Liver (tissue), 3 donors: ENCODE measurements at regions not wholly inside any gene's neighbourhood (a gene's known extent, or its start where the extent isn't known, plus 50 kb on each side); places are given as distances from the start of the nearest gene placed in this dataset.

ENCODE experiments used
- ATF3 ChIP-seq: IDR thresholded peaks from 2 replicates; pipeline ENCODE4 v1.6.1; 2016; ENCODE audit warnings: antibody characterized with exemption
- CTCF ChIP-seq: fragments of 150-350 bp; IDR thresholded peaks from 2 replicates; pipeline ENCODE4 v1.5.1; 2017; ENCODE audit warnings: improper control_type of control experiment, low read depth, low read length; ENCODE audit not compliant: missing input control
- FOXA1 ChIP-seq: IDR thresholded peaks from 2 replicates; pipeline ENCODE4 v1.6.1; 2016; ENCODE audit warnings: antibody characterized with exemption
- GABPA ChIP-seq, 2 donors: IDR thresholded peaks in 1 of 2; conservative IDR thresholded peaks in 1 of 2; 2 replicates each; pipeline ENCODE4 v1.6.1; 2016; ENCODE audit warnings: antibody characterized with exemption in 2 of 2, mild to moderate bottlenecking in 1 of 2, moderate library complexity in 1 of 2
- JUND ChIP-seq, 2 donors: IDR thresholded peaks; 2 replicates each; pipeline ENCODE4 v1.6.1; 2016; ENCODE audit warnings: antibody characterized with exemption in 2 of 2
- NR2F2 ChIP-seq: IDR thresholded peaks from 2 replicates; pipeline ENCODE4 v1.6.1; 2016; ENCODE audit warnings: antibody characterized with exemption
- REST ChIP-seq: IDR thresholded peaks from 2 replicates; pipeline ENCODE4 v1.6.1; 2016; ENCODE audit warnings: antibody characterized with exemption, mild to moderate bottlenecking
- SP1 ChIP-seq: IDR thresholded peaks from 2 replicates; pipeline ENCODE4 v1.6.1; 2018; ENCODE audit warnings: antibody characterized with exemption, mild to moderate bottlenecking
- TF ChIP-seq, protein P1 (sequence below): IDR thresholded peaks from 2 replicates; pipeline ENCODE4 v1.6.1; 2016; ENCODE audit warnings: antibody characterized with exemption
- donor health status: healthy.
- donor health status: healthy.

DNA sequence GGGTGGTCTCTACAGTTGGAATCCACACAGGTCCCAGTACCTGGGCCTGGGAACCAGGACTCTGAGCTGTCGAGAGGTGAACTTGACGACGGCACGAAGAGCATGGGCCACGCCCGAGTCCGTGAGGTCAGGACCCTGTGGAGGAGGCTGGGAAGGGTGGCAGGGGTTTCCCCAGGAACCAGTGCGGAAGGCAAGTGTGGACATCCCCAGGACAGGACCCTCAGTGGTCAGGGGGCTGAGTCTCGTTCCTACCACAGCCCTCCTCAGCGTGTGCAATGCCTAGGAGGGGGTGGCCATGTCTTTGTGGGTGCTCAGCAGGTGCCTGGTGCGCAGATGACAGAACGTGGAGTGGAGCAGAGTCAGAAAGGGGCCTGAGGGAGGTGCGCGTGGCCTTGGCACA lies 335.6 kb upstream of the SALL3 start:
- no peak for TF ChIP-seq FOXA1
- TF ChIP-seq CTCF = no peak
- TF ChIP-seq JUND (IDR thresholded peaks at IDR 0.05) = no peak
- TF ChIP-seq ATF3 = no peak
- TF ChIP-seq, protein P1, sequence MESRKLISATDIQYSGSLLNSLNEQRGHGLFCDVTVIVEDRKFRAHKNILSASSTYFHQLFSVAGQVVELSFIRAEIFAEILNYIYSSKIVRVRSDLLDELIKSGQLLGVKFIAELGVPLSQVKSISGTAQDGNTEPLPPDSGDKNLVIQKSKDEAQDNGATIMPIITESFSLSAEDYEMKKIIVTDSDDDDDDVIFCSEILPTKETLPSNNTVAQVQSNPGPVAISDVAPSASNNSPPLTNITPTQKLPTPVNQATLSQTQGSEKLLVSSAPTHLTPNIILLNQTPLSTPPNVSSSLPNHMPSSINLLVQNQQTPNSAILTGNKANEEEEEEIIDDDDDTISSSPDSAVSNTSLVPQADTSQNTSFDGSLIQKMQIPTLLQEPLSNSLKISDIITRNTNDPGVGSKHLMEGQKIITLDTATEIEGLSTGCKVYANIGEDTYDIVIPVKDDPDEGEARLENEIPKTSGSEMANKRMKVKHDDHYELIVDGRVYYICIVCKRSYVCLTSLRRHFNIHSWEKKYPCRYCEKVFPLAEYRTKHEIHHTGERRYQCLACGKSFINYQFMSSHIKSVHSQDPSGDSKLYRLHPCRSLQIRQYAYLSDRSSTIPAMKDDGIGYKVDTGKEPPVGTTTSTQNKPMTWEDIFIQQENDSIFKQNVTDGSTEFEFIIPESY = no peak
- no peak for TF ChIP-seq NR2F2
- no peak for TF ChIP-seq GABPA (IDR thresholded peaks at IDR 0.05 in 1 of 2, conservative IDR thresholded peaks at IDR 0.05 in 1 of 2)
- no peak for TF ChIP-seq REST
- TF ChIP-seq SP1 = no peak
